ENCODE measurements at regions not wholly inside any gene's neighbourhood (a gene's known extent, or its start where the extent isn't known, plus 50 kb on each side); places are given as distances from the start of the nearest gene placed in this dataset.
"Not testable (repeated sequence)": the region's sequence is repeated elsewhere in the genome, so short reads cannot be mapped to it uniquely, and the experiment has no call there.

DNA sequence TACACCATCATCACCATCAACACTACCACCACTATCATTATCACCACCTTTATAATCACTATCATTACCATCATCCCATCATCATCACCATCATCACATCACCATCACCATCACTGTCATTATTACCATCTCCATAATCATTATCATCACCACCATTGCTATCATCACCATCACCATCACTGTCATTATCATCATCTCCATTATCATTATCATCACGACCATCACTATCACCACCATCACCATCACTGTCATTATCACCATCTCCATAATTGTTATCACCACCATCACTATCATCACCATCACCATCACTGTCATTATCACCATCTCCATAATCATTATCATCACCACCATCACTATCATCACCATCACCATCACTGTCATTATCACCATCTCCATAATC, 279.6 kb upstream of the HS6ST1 start:
- not testable (repeated sequence) for TF ChIP-seq CTCF, POLR2A (IDR thresholded peaks at IDR 0.05)
